Neuron (in vitro differentiated cells): ENCODE measurements at regions not wholly inside any gene's neighbourhood (a gene's known extent, or its start where the extent isn't known, plus 50 kb on each side); places are given as distances from the start of the nearest gene placed in this dataset.

Source experiments
- H2AFZ ChIP-seq: one replicate; pipeline ENCODE4 v1.6.1; 2013; ENCODE audit warnings: low read depth, mild to moderate bottlenecking, inconsistent platforms, low read length, moderate library complexity
- H3K27me3 ChIP-seq: one replicate; pipeline ENCODE4 v1.6.1; 2013; ENCODE audit warnings: low read length; ENCODE audit not compliant: insufficient read depth
- H3K36me3 ChIP-seq: one replicate; pipeline ENCODE4 v1.6.1; 2013; ENCODE audit warnings: low read length; ENCODE audit not compliant: insufficient read depth
- H3K4me1 ChIP-seq: one replicate; pipeline ENCODE4 v1.6.1; 2013; ENCODE audit warnings: low read length; ENCODE audit not compliant: insufficient read depth
- H3K4me3 ChIP-seq: 2 replicates; pipeline ENCODE4 v1.5.1; 2013; ENCODE audit warnings: mild to moderate bottlenecking, low read length, moderate library complexity
- H3K9me3 ChIP-seq: one replicate; pipeline ENCODE4 v1.6.1; 2013; ENCODE audit warnings: low read length

- Histone ChIP-seq H3K27me3 (peaks cover 4% of the 10 kb centered on the region), H3K4me3 (no peak overlapping the region), H3K9me3 (no peaks in the 10 kb centered on the region), H3K4me1 (peaks cover 16% of the 10 kb centered on the region), H2AFZ (no peak overlapping the region), H3K36me3 (no peaks in the 10 kb centered on the region)
Observed at GRCh38 chr15:62975515-62975914, 67.0 kb upstream of the TPM1 start.

GRCh38 chr15:62976301-62976881 is 66.2 kb upstream of the TPM1 start:
- Histone ChIP-seq H3K36me3 (no peaks in the 10 kb centered on the region), H3K27me3 (peaks cover 4% of the 10 kb centered on the region), H3K4me1 (peaks cover 16% of the 10 kb centered on the region), H2AFZ (no peak overlapping the region), H3K9me3 (no peaks in the 10 kb centered on the region), H3K4me3 (no peak overlapping the region)

- Histone ChIP-seq H3K36me3 (no peaks in the 10 kb centered on the region), H3K4me3 (no peak overlapping the region), H3K4me1 (peaks cover 16% of the 10 kb centered on the region), H3K9me3 (no peaks in the 10 kb centered on the region), H3K27me3 (peaks cover 4% of the 10 kb centered on the region), H2AFZ (no peak overlapping the region)
Observed at GRCh38 chr15:62977952-62978811, 64.4 kb upstream of the TPM1 start.

GRCh38 chr15:62979252-62979651 is 63.3 kb upstream of the TPM1 start:
- Histone ChIP-seq H3K36me3 (no peaks in the 10 kb centered on the region), H3K4me1 (peaks cover 16% of the 10 kb centered on the region), H2AFZ (no peak overlapping the region), H3K27me3 (peaks cover 4% of the 10 kb centered on the region), H3K9me3 (no peaks in the 10 kb centered on the region), H3K4me3 (no peak overlapping the region)

- Histone ChIP-seq H3K4me1 (peaks cover 12% of the 10 kb centered on the region), H3K4me3 (no peak overlapping the region), H3K36me3 (no peaks in the 10 kb centered on the region), H3K27me3 (peaks cover 4% of the 10 kb centered on the region), H2AFZ (no peak overlapping the region), H3K9me3 (no peaks in the 10 kb centered on the region)
Observed at GRCh38 chr15:62981071-62981470, 61.5 kb upstream of the TPM1 start.

- no peaks in the 10 kb centered on the region for H3K36me3 ChIP-seq
- H2AFZ ChIP-seq: no peak overlapping the region
- H3K4me1 ChIP-seq: no peaks in the 10 kb centered on the region
- H3K27me3 ChIP-seq: peaks cover 2% of the 10 kb centered on the region
- no peak overlapping the region for H3K4me3 ChIP-seq
- H3K9me3 ChIP-seq: peaks cover 5% of the 10 kb centered on the region
Observed at GRCh38 chr15:62983956-62984355, 58.6 kb upstream of the TPM1 start.

GRCh38 chr15:62985768-62986167 is 56.8 kb upstream of the TPM1 start:
- Histone ChIP-seq H3K9me3 (peaks cover 5% of the 10 kb centered on the region), H3K4me1 (no peaks in the 10 kb centered on the region), H3K4me3 (no peak overlapping the region), H3K36me3 (no peaks in the 10 kb centered on the region), H3K27me3 (peaks cover 2% of the 10 kb centered on the region), H2AFZ (no peak overlapping the region)

- H3K4me1 ChIP-seq: no peaks in the 10 kb centered on the region
- peaks cover 5% of the 10 kb centered on the region for H3K9me3 ChIP-seq
- no peak overlapping the region for H3K4me3 ChIP-seq
- no peak overlapping the region for H2AFZ ChIP-seq
- H3K27me3 ChIP-seq: peaks cover 2% of the 10 kb centered on the region
- H3K36me3 ChIP-seq: no peaks in the 10 kb centered on the region
Observed at GRCh38 chr15:62986948-62987347, 55.6 kb upstream of the TPM1 start.

- H2AFZ ChIP-seq: no peak overlapping the region
- H3K27me3 ChIP-seq: peaks cover 2% of the 10 kb centered on the region
- H3K4me3 ChIP-seq: no peak overlapping the region
- peaks cover 5% of the 10 kb centered on the region for H3K9me3 ChIP-seq
- peaks cover 8% of the 10 kb centered on the region for H3K4me1 ChIP-seq
- no peaks in the 10 kb centered on the region for H3K36me3 ChIP-seq
Observed at GRCh38 chr15:62988701-62989100, 53.8 kb upstream of the TPM1 start.

GRCh38 chr15:62989366-62990055 is 53.0 kb upstream of the TPM1 start:
- Histone ChIP-seq H2AFZ (no peak overlapping the region), H3K36me3 (no peaks in the 10 kb centered on the region), H3K4me1 (peaks cover 8% of the 10 kb centered on the region)

GRCh38 chr15:62991698-62992097 is 50.8 kb upstream of the TPM1 start:
- H3K4me3 ChIP-seq: no peak overlapping the region
- H2AFZ ChIP-seq: no peak overlapping the region
- peaks cover 5% of the 10 kb centered on the region for H3K9me3 ChIP-seq
- H3K36me3 ChIP-seq: no peaks in the 10 kb centered on the region
- H3K27me3 ChIP-seq: peaks cover 11% of the 10 kb centered on the region
- peaks cover 8% of the 10 kb centered on the region for H3K4me1 ChIP-seq

More at GRCh38 chr15:62989366-62990055, 53.0 kb upstream of the TPM1 start:
- Histone ChIP-seq H3K4me3 (no peak overlapping the region), H3K27me3 (peaks cover 7% of the 10 kb centered on the region), H3K9me3 (peaks cover 5% of the 10 kb centered on the region)

- no peak overlapping the region for H3K4me3 ChIP-seq
- no peak overlapping the region for H2AFZ ChIP-seq
- H3K36me3 ChIP-seq: no peaks in the 10 kb centered on the region
- peaks cover 5% of the 10 kb centered on the region for H3K9me3 ChIP-seq
- peaks cover 11% of the 10 kb centered on the region for H3K27me3 ChIP-seq
- peaks cover 8% of the 10 kb centered on the region for H3K4me1 ChIP-seq
Observed at GRCh38 chr15:62992302-62992701, 50.2 kb upstream of the TPM1 start.
